Testis (tissue), 2 donors: ENCODE measurements at regions not wholly inside any gene's neighbourhood (a gene's known extent, or its start where the extent isn't known, plus 50 kb on each side); places are given as distances from the start of the nearest gene placed in this dataset.
"Not testable (repeated sequence)": the region's sequence is repeated elsewhere in the genome, so short reads cannot be mapped to it uniquely, and the experiment has no call there.

Experiments used
- DNase-seq: peaks from one replicate; pipeline ENCODE4 v3.0.0-alpha.2; 2019
- H3K27ac ChIP-seq, 2 donors: fragments of 200-600 bp; sonication (generic); one replicate each; pipeline ENCODE4 v1.5.1; 2019
- H3K27me3 ChIP-seq: fragments of 200-600 bp; sonication (generic); one replicate; pipeline ENCODE4 v1.5.1; 2019
- H3K36me3 ChIP-seq: fragments of 200-600 bp; sonication (generic); one replicate; pipeline ENCODE4 v1.5.1; 2017; ENCODE audit warnings: low read depth; ENCODE audit errors: missing control alignments
- H3K4me1 ChIP-seq: fragments of 200-600 bp; sonication (generic); one replicate; pipeline ENCODE4 v1.5.1; 2019
- H3K4me3 ChIP-seq, 2 donors: fragments of 200-600 bp; sonication (generic); one replicate each; pipeline ENCODE4 v1.5.1; 2017 to 2019
- H3K9me3 ChIP-seq: fragments of 200-600 bp; sonication (generic); one replicate; pipeline ENCODE4 v1.5.1; 2017
- CTCF ChIP-seq, 3 experiments: fragments of 450-650 bp in 2 of 3; fragments of 200-600 bp in 1 of 3; sonication (generic) in 1 of 3; IDR thresholded peaks; one replicate each; pipeline ENCODE4 v1.5.1; 2016 to 2019; ENCODE audit warnings: antibody characterized with exemption in 3 of 3, mild to moderate bottlenecking in 2 of 3, moderate library complexity in 1 of 3
- POLR2A ChIP-seq: fragments of 450-650 bp; IDR thresholded peaks from one replicate; pipeline ENCODE4 v1.6.1; 2017; ENCODE audit warnings: antibody characterized with exemption, mild to moderate bottlenecking, moderate library complexity
- WGBS, 2 donors: methylation state at CpG; one replicate each; pipeline ENCODE4 v1.1.5; 2018; 5-methylcytosine and 5-hydroxymethylcytosine counted together
- intact Hi-C: fragments of 100-400 bp; cut with DNase I; formaldehyde crosslinking; loops from one replicate; pipeline ENCODE4 v1.15.1; 2023; ENCODE audit warnings: low total_unique reads

GRCh38 chr5:58182287-58182841 lies 277.5 kb downstream of the PLK2 start:
- no peaks in the 10 kb centered on the region for H3K36me3 ChIP-seq
- 56 to 63% methylated on average over 3 of the region's 3 CpGs for WGBS, 2 donors
- intact Hi-C loops = no loop called here
- no peak overlapping the region for H3K27ac ChIP-seq
- H3K27me3 ChIP-seq = no peaks in the 10 kb centered on the region
- no peak for DNase-seq
- TF ChIP-seq CTCF (IDR thresholded peaks at IDR 0.05) = no peak
- TF ChIP-seq POLR2A = no peak
- no peak overlapping the region for H3K4me3 ChIP-seq
- H3K9me3 ChIP-seq = no peaks in the 10 kb centered on the region
- H3K4me1 ChIP-seq = no peaks in the 10 kb centered on the region

- H3K27ac ChIP-seq = no peak overlapping the region
- H3K9me3 ChIP-seq = no peaks in the 10 kb centered on the region
- no peaks in the 10 kb centered on the region for H3K27me3 ChIP-seq
- H3K4me1 ChIP-seq = no peaks in the 10 kb centered on the region
- no peak overlapping the region for H3K4me3 ChIP-seq
- no peaks in the 10 kb centered on the region for H3K36me3 ChIP-seq
- no peak for DNase-seq
- TF ChIP-seq POLR2A (no peak), CTCF (IDR thresholded peaks at IDR 0.05) (no peak)
- WGBS, 2 donors = 72 to 79% methylated on average over 6 of the region's 6 CpGs
- intact Hi-C loops = no loop called here
Measured at GRCh38 chr5:58181578-58182286, 278.2 kb downstream of the PLK2 start.

- no peak for DNase-seq
- Histone ChIP-seq H3K9me3 (no peaks in the 10 kb centered on the region), H3K27ac (no peak overlapping the region), H3K36me3 (no peaks in the 10 kb centered on the region), H3K4me1 (no peaks in the 10 kb centered on the region), H3K27me3 (no peaks in the 10 kb centered on the region), H3K4me3 (no peak overlapping the region)
- TF ChIP-seq POLR2A (no peak), CTCF (IDR thresholded peaks at IDR 0.05) (no peak)
- intact Hi-C loops = no loop called here
- WGBS, 2 donors = 91 to 98% methylated on average over 1 of the region's 1 CpG
Measured at GRCh38 chr5:58172946-58173345, 286.9 kb downstream of the PLK2 start.

- Histone ChIP-seq H3K4me3 (no peak overlapping the region), H3K36me3 (no peaks in the 10 kb centered on the region), H3K9me3 (no peaks in the 10 kb centered on the region), H3K27me3 (no peaks in the 10 kb centered on the region), H3K4me1 (no peaks in the 10 kb centered on the region), H3K27ac (no peak overlapping the region)
- intact Hi-C loops = no loop called here
- DNase-seq = no peak
- no peak for TF ChIP-seq POLR2A
- no peak for TF ChIP-seq CTCF (IDR thresholded peaks at IDR 0.05)
- WGBS, 2 donors = 90 to 96% methylated on average over 3 of the region's 3 CpGs
Measured at GRCh38 chr5:58165152-58165551, 294.7 kb downstream of the PLK2 start.

GRCh38 chr5:58161889-58162288 lies 298.0 kb downstream of the PLK2 start:
- H3K27me3 ChIP-seq, intact Hi-C loops: not testable (repeated sequence)

More at GRCh38 chr5:58161889-58162288, 298.0 kb downstream of the PLK2 start:
- 89 to 96% methylated on average over 5 to 6 of the region's 6 CpGs for WGBS, 2 donors
- not testable (repeated sequence) for H3K36me3 ChIP-seq, H3K4me1 ChIP-seq, H3K27ac ChIP-seq, DNase-seq, H3K9me3 ChIP-seq, H3K4me3 ChIP-seq
